DOHH2 (cell line): ENCODE measurements at regions not wholly inside any gene's neighbourhood (a gene's known extent, or its start where the extent isn't known, plus 50 kb on each side); places are given as distances from the start of the nearest gene placed in this dataset.

ENCODE experiments used
- CTCF ChIP-seq: fragments of 200-600 bp; sonication (generic); IDR thresholded peaks from one replicate; pipeline ENCODE4 v1.5.1; 2014; ENCODE audit warnings: antibody characterized with exemption, mild to moderate bottlenecking, low read depth, low read length; ENCODE audit not compliant: poor library complexity, severe bottlenecking
- EZH2phosphoT487 ChIP-seq: fragments of 200-600 bp; sonication (generic); IDR thresholded peaks from 2 replicates; pipeline ENCODE4 v1.6.1; 2017; ENCODE audit warnings: borderline replicate concordance, mild to moderate bottlenecking, antibody characterized with exemption, low read length, moderate library complexity, mixed read lengths

GRCh38 chr6:91521999-91522398, 935.1 kb upstream of the MAP3K7 start:
- TF ChIP-seq CTCF (no peak), EZH2phosphoT487 (no peak)
